ENCODE measurements at regions not wholly inside any gene's neighbourhood (a gene's known extent, or its start where the extent isn't known, plus 50 kb on each side); places are given as distances from the start of the nearest gene placed in this dataset.

DNA sequence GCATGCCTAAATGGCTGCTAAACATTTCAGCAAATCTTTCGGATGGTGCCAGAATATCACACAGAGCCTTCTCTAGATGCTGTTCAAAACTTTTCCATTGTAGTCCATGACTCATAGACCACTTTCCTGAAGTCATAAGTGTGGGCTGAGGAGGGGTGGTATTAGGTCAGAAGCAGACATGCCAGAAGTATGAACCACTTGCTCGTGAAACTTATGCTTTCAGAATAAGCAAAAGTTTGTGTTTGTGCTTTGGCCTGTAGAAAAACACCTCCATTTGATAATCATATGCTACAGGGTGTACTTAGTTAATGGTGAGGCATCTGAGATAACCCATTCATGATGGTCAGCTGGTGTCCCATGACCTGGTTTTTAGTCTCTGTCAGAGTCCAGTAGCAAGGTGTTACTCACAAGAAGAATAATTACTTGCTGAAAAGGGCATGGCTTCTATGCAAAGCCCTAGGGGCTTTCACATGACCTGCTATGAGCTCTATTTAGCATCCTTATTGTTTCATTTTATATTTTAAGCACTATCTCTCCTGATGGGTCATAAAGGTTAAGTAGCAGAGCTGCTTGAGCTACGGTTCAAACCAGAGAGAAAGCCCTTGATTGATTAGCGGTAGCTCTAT is 183.1 kb upstream of the IVNS1ABP start:
- TF ChIP-seq, protein P1, sequence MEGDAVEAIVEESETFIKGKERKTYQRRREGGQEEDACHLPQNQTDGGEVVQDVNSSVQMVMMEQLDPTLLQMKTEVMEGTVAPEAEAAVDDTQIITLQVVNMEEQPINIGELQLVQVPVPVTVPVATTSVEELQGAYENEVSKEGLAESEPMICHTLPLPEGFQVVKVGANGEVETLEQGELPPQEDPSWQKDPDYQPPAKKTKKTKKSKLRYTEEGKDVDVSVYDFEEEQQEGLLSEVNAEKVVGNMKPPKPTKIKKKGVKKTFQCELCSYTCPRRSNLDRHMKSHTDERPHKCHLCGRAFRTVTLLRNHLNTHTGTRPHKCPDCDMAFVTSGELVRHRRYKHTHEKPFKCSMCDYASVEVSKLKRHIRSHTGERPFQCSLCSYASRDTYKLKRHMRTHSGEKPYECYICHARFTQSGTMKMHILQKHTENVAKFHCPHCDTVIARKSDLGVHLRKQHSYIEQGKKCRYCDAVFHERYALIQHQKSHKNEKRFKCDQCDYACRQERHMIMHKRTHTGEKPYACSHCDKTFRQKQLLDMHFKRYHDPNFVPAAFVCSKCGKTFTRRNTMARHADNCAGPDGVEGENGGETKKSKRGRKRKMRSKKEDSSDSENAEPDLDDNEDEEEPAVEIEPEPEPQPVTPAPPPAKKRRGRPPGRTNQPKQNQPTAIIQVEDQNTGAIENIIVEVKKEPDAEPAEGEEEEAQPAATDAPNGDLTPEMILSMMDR (IDR thresholded peaks at IDR 0.05): no peak
- Histone ChIP-seq H3K9me3 (no peaks in the 10 kb centered on the region), H3K4me1 (ENCODE audit: control insufficient read depth in 1 of 2, low read depth in 2 of 2) (no peaks in the 10 kb centered on the region), H3K4me3 (no peak overlapping the region), H3K27me3 (replicated peaks; ENCODE audit: insufficient read depth) (no peaks in the 10 kb centered on the region), H3K27ac (no peak overlapping the region), H3K36me3 (no peaks in the 10 kb centered on the region)
- no peak for ATAC-seq (ENCODE audit: insufficient number of reproducible peaks, low FRiP score, low read depth)
- DNase-seq (ENCODE audit: low spot score): no peak

DNA sequence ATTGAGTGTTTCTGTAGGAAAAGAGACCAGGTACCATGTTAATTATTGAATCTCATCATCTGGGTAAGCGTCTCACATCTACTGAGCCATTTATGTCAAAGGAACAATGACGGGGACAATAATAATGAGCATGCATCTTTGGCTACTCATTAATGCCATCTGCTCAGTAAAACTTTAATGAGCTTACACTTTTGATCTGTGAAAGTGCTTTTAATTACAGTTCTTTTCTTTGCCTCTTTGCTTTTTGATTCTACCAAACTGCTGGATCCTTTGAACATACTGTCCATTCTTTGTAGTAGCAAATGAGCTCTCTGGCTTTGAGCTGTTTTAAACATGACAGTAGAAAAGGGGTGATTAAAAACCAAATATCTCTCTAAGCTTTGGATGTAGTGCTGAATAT is 181.2 kb upstream of the IVNS1ABP start:
- Histone ChIP-seq H3K27me3 (replicated peaks; ENCODE audit: insufficient read depth) (no peaks in the 10 kb centered on the region), H3K9me3 (no peaks in the 10 kb centered on the region), H3K36me3 (no peaks in the 10 kb centered on the region), H3K27ac (no peak overlapping the region), H3K4me1 (ENCODE audit: control insufficient read depth in 1 of 2, low read depth in 2 of 2) (no peaks in the 10 kb centered on the region), H3K4me3 (no peak overlapping the region)
- TF ChIP-seq, protein P1 (IDR thresholded peaks at IDR 0.05): no peak
- no peak for ATAC-seq (ENCODE audit: insufficient number of reproducible peaks, low FRiP score, low read depth)
- no peak for DNase-seq (ENCODE audit: low spot score)

DNA sequence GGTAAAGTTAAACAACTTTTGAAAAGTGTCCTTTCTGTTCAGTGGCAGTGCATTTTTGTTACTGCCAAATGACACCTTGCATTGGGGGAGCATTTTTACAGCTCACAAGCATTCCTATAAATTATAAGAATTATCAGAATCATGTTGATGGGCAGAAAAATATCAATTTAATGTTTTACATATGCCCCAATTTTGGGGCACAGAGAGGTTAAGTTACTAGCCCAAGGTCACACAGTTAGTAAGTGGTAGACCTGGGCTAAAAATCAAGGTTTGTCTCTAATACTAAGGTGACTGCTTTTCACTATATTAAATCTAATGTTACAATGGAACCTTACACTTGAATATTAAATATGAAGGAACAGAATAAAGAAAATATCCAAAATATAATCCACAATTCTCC is 180.1 kb upstream of the IVNS1ABP start:
- DNase-seq (ENCODE audit: low spot score) (no peak), ATAC-seq (ENCODE audit: insufficient number of reproducible peaks, low FRiP score, low read depth) (no peak)
- no peaks in the 10 kb centered on the region for H3K36me3 ChIP-seq
- no peak overlapping the region for H3K4me3 ChIP-seq
- H3K27ac ChIP-seq: no peak overlapping the region
- no peaks in the 10 kb centered on the region for H3K4me1 ChIP-seq (ENCODE audit: control insufficient read depth in 1 of 2, low read depth in 2 of 2)
- TF ChIP-seq, protein P1 (IDR thresholded peaks at IDR 0.05): no peak
- no peaks in the 10 kb centered on the region for H3K9me3 ChIP-seq
- no peaks in the 10 kb centered on the region for H3K27me3 ChIP-seq (replicated peaks; ENCODE audit: insufficient read depth)

DNA sequence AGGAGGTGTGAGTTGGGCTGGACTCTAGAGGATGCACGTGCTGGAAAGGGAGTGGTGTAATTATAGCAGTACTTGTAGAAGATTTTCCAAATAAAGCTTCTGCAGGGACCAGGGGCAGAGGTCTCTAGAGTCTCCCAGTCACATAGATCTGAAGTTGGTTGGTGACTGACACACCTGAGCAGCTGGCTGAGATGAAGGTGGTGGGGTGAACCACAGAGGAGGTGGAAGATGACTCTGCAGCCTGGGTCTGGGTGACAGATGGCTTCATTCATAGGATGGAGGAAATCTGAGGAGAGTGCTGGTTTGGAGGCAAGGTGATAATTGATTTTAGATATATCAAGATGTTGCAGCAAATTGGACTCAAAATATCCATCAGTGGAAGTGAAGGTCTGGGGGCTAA is 178.9 kb upstream of the IVNS1ABP start:
- no peak for ATAC-seq (ENCODE audit: insufficient number of reproducible peaks, low FRiP score, low read depth)

DNA sequence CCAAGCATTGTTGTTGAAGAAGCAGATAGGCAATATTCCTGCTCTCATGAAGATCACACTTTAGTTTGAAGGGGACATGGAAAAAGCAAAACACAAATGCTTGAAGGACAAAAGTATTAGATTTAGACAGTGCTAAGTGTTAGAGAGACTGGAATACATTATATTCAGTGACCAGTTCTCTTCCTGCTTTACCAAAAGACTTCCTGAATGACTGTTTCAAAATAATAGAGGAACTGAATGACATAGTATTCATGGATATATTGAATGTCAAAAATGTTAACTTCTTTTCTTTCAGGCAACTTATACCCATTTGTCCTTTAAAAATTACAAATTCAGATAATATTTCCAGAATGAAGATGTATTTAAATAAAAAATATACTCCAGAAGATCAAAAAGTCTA is 178.0 kb upstream of the IVNS1ABP start:
- H3K4me3 ChIP-seq: no peak overlapping the region
- TF ChIP-seq, protein P1 (IDR thresholded peaks at IDR 0.05): no peak
- no peaks in the 10 kb centered on the region for H3K9me3 ChIP-seq
- no peaks in the 10 kb centered on the region for H3K36me3 ChIP-seq
- no peak for ATAC-seq (ENCODE audit: insufficient number of reproducible peaks, low FRiP score, low read depth)
- DNase-seq (ENCODE audit: low spot score): no peak
- H3K4me1 ChIP-seq (ENCODE audit: control insufficient read depth in 1 of 2, low read depth in 2 of 2): no peaks in the 10 kb centered on the region
- no peaks in the 10 kb centered on the region for H3K27me3 ChIP-seq (replicated peaks; ENCODE audit: insufficient read depth)
- H3K27ac ChIP-seq: no peak overlapping the region

More for the DNA sequence above, 178.9 kb upstream of the IVNS1ABP start:
- Histone ChIP-seq H3K9me3 (no peaks in the 10 kb centered on the region), H3K4me3 (no peak overlapping the region), H3K4me1 (ENCODE audit: control insufficient read depth in 1 of 2, low read depth in 2 of 2) (no peaks in the 10 kb centered on the region), H3K27me3 (replicated peaks; ENCODE audit: insufficient read depth) (no peaks in the 10 kb centered on the region), H3K36me3 (no peaks in the 10 kb centered on the region), H3K27ac (no peak overlapping the region)
- TF ChIP-seq, protein P1 (IDR thresholded peaks at IDR 0.05): no peak
- DNase-seq (ENCODE audit: low spot score): no peak

Data from thoracic aorta (tissue), 2 donors.